B cell (primary cell): ENCODE measurements at regions not wholly inside any gene's neighbourhood (a gene's known extent, or its start where the extent isn't known, plus 50 kb on each side); places are given as distances from the start of the nearest gene placed in this dataset.

Experiments used
- EZH2 ChIP-seq: IDR thresholded peaks from 2 replicates; pipeline ENCODE4 v1.6.1; 2012; ENCODE audit warnings: borderline replicate concordance, low read depth, mild to moderate bottlenecking, moderate library complexity, low read length; ENCODE audit not compliant: insufficient read depth, poor library complexity, severe bottlenecking
- TF ChIP-seq, protein P1 (sequence below): fragments of 200-600 bp; IDR thresholded peaks from one replicate; pipeline ENCODE4 v1.8.0; 2022; ENCODE audit warnings: antibody characterized with exemption, mild to moderate bottlenecking

DNA sequence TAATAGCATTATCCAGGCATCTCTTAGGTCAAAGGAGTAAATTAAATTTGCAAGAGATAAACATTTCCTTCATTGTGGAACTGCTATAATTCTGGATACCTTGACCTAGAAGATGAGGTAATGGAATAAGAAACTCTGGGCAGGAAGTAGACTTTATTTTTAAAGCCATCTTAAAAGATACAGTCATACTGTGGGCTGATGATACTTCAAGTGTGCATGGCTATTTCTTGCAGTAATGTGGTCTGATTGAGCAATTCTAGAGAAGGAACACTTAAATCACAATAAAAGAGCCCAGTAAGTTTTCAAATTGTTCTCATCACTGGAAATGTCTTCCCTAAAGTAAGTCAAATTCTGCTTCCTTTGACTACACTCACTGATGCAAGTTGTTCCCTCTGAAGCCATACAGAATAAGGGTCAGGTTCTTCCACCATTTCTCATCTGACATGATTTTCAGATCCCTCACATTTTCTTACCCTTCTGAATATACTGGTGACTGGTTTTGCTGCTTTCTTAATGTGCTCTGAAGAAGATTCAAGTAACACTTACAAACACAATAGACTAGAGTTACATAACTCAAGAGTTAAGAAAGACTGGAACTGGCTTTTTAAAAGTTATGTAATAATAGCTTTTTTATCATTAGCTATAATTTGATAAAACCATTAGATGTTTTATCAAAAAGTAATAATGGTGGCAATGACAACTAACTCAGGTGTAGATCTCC lies 62.6 kb upstream of the TMEM244 start:
- TF ChIP-seq, protein P1, sequence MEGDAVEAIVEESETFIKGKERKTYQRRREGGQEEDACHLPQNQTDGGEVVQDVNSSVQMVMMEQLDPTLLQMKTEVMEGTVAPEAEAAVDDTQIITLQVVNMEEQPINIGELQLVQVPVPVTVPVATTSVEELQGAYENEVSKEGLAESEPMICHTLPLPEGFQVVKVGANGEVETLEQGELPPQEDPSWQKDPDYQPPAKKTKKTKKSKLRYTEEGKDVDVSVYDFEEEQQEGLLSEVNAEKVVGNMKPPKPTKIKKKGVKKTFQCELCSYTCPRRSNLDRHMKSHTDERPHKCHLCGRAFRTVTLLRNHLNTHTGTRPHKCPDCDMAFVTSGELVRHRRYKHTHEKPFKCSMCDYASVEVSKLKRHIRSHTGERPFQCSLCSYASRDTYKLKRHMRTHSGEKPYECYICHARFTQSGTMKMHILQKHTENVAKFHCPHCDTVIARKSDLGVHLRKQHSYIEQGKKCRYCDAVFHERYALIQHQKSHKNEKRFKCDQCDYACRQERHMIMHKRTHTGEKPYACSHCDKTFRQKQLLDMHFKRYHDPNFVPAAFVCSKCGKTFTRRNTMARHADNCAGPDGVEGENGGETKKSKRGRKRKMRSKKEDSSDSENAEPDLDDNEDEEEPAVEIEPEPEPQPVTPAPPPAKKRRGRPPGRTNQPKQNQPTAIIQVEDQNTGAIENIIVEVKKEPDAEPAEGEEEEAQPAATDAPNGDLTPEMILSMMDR = no peak
- TF ChIP-seq EZH2 = no peak
